GM12874 (cell line): ENCODE measurements at regions not wholly inside any gene's neighbourhood (a gene's known extent, or its start where the extent isn't known, plus 50 kb on each side); places are given as distances from the start of the nearest gene placed in this dataset.

Source experiments
- TF ChIP-seq, protein P1 (sequence below): IDR thresholded peaks from 2 replicates; pipeline ENCODE4 v1.5.1; 2011; ENCODE audit warnings: low read depth, mild to moderate bottlenecking, control low read depth, low read length, moderate library complexity; ENCODE audit not compliant: insufficient read depth

DNA sequence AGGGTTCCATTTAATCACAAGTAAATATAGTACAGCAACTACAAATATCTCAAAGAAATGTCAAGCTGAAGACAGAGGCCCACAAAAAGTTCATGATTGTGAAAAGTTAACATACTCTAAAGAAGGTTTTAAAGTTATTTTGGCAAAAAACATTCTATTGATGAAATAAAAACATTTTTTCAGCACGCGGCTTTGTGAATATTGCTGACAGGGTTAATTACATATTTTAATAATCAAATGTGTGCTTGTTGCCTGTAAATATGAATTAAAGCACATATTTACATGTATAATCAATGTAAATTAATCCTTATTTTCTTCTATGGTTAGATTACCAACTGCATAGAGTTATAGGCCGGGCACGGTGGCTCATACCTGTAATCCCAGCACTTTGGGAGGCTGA lies 328.1 kb downstream of the MZT1 start:
- TF ChIP-seq, protein P1, sequence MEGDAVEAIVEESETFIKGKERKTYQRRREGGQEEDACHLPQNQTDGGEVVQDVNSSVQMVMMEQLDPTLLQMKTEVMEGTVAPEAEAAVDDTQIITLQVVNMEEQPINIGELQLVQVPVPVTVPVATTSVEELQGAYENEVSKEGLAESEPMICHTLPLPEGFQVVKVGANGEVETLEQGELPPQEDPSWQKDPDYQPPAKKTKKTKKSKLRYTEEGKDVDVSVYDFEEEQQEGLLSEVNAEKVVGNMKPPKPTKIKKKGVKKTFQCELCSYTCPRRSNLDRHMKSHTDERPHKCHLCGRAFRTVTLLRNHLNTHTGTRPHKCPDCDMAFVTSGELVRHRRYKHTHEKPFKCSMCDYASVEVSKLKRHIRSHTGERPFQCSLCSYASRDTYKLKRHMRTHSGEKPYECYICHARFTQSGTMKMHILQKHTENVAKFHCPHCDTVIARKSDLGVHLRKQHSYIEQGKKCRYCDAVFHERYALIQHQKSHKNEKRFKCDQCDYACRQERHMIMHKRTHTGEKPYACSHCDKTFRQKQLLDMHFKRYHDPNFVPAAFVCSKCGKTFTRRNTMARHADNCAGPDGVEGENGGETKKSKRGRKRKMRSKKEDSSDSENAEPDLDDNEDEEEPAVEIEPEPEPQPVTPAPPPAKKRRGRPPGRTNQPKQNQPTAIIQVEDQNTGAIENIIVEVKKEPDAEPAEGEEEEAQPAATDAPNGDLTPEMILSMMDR = no peak

DNA sequence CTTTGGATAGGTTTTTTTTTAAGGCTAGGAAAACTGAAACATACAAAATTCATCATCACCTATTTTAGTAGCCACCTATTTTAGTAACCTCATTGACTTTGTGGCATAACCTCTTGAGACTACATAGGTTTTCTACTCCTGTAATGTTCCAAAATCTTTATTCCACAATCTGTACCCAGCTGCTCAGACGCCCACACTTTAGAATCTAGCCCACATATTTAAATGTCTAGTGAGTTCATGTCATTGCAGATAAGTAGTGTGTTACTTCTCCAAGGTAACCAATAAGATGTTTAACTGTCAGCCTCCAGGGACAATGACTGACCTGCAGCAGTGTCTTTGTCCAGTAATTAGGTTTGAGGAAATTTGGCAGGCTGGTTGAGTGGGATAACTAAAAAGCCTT lies 330.2 kb downstream of the MZT1 start:
- TF ChIP-seq, protein P1 = no peak

DNA sequence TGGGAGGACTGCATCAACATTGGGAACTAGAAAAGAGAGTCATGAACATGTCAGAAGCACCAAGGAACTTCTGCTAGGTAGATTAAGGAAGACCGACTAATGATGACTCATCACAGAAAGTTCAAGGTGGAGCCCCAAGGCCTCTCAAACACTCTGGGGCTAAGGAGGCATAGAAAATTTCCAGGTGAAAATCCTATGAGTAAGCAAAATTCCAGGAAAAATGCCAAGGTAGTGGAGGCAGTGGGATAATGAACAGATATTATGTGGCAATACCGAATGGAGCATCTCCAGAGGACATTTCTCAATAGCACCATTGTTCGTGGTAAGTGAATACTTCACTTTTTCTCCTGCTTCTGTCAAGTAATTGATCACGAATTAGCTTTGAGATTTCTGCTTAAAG lies 336.5 kb downstream of the MZT1 start:
- TF ChIP-seq, protein P1 = no peak

DNA sequence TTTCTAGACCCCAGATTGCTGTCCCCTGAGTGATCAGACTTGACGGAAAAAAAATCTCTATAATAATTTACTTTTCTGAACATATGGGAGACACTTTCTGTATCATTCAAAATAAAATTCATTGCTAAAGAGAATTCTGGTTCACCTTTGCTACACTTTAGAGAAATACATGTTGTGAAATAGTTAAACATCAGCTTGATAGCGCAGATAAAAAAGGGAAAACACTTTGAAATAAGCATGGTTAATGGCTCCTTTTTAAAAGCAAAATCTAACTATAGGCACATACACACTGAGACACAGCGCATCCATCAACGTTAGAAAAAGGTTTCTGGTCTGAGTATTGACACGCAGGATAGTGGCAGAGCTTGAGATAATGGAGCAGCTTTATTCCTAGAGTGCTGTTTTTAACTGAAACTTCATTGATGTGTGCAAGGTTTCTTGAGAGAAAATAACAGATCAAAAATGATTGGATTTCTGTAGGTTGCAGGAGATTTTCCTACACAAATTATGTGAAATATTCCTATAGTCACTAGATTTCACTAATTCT lies 341.2 kb downstream of the MZT1 start:
- TF ChIP-seq, protein P1 = no peak

DNA sequence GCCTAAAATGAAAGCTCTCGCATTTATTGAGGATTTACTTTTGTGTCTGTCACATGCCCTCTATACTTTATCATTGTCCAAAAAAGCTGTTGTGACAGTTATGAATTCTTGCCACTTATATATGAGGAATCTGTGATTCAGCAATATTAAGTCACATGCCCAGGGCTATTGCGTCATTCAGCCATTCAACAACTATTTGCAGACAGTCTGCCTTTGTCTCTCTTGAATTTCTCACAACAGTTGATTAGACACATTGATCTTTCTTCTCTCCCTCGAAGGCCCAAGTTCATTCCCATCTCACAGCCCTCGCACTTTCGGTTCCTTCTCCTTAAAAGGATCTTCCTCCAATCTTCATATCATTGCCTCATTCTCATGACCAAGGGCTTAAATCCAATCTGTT lies 342.6 kb downstream of the MZT1 start:
- TF ChIP-seq, protein P1 = no peak

DNA sequence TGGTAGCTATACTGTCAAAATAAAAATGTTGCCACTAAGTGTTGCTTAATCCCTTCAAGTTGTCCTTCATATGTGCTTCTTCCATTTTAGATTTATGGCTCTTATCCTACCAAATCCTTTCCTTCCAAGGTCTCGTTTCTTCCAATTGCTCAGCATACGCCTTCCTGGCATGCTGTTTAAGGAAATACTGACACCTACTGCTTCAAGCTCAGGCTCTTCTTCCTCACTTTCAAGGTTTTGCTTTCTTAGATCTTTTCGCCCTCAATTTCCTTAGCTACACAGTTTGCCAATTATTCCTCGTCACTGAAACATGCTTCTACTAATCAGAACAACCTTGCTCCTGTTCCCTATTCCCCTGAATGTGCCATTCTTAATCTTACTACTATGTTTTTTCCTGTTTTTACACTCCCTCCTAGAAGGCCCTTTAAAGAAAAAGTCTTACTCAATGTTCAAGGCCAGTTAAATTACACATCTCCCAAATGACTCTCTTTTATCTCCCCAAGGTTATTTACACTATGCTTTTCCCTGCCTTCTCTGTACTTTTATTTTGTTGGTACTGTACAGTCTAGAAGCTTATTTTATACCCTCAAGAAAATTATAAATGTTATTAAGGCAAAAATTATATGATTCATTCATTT lies 343.1 kb downstream of the MZT1 start:
- TF ChIP-seq, protein P1 = no peak

DNA sequence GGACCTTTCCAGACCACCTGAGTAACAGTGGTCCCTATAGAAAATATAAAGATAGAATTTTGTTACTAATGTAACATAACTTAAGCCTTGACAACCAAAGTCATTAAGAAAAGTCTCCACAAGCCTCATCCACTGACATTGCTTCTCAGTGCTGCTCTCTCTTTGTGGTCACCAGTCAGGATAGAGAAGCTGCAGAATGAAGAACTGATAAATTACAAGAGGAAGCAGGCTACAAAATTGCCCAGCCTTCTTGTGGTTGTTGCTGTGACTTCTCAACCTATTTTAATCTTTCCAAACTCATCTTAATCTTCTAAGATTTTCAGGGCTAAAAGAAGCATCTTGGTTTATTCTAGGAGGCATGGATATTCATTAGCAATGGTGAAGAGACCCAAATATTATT lies 343.8 kb downstream of the MZT1 start:
- TF ChIP-seq, protein P1 = no peak

DNA sequence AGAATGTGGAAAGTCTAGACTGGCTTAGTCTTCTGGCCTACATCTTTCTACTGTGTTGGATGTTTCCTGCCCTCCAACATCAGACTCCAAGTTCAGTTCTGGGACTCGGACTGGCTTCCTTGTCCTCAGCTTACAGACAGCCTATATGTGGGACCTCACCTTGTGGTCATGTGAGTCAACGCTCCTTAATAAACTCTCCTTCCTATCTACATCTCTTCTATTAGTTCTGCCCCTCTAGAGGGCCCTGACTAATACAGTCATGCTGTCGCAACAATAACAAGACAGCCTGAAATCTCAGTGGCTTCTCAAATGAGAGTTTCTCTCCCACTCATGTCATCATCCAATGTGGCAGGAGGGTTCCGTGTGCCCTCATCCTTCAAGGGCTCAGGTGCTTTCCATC lies 347.8 kb downstream of the MZT1 start:
- TF ChIP-seq, protein P1 = no peak
